Putamen (tissue), 1 donor: ENCODE measurements at regions not wholly inside any gene's neighbourhood (a gene's known extent, or its start where the extent isn't known, plus 50 kb on each side); places are given as distances from the start of the nearest gene placed in this dataset.

ENCODE experiments used
- DNase-seq: peaks from one replicate; pipeline ENCODE4 v3.0.0-alpha.2; 2016; ENCODE audit warnings: low spot score

GRCh38 chr14:76948976-76949375 is 79.5 kb downstream of the IRF2BPL start:
- no peak for DNase-seq

GRCh38 chr14:76948213-76948947 is 80.1 kb downstream of the IRF2BPL start:
- DNase-seq, result no peak

GRCh38 chr14:76947838-76948184 is 80.7 kb downstream of the IRF2BPL start:
- no peak for DNase-seq

- peak; percentile 94 for DNase-seq
Observed at GRCh38 chr14:76947078-76947837, 81.2 kb downstream of the IRF2BPL start.

- no peak for DNase-seq
Observed at GRCh38 chr14:76946753-76947077, 81.8 kb downstream of the IRF2BPL start.

- DNase-seq, result no peak
Observed at GRCh38 chr14:76943072-76943471, 85.4 kb downstream of the IRF2BPL start.

GRCh38 chr14:76941946-76942805 is 86.3 kb downstream of the IRF2BPL start:
- DNase-seq, result no peak

GRCh38 chr14:76941544-76941943 is 87.0 kb downstream of the IRF2BPL start:
- no peak for DNase-seq

- no peak for DNase-seq
Observed at GRCh38 chr14:76940021-76940760, 88.3 kb downstream of the IRF2BPL start.

- DNase-seq, result no peak
Observed at GRCh38 chr14:76939015-76939742, 89.3 kb downstream of the IRF2BPL start.

- DNase-seq, result no peak
Observed at GRCh38 chr14:76938092-76938500, 90.4 kb downstream of the IRF2BPL start.

- no peak for DNase-seq
Observed at GRCh38 chr14:76937181-76938091, 91.1 kb downstream of the IRF2BPL start.

- DNase-seq, result no peak
Observed at GRCh38 chr14:76936483-76936882, 92.0 kb downstream of the IRF2BPL start.

GRCh38 chr14:76933515-76933914 is 95.0 kb downstream of the IRF2BPL start:
- no peak for DNase-seq

- no peak for DNase-seq
Observed at GRCh38 chr14:76931631-76932402, 96.7 kb downstream of the IRF2BPL start.

- DNase-seq, result no peak
Observed at GRCh38 chr14:76930549-76930948, 98.0 kb downstream of the IRF2BPL start.

- DNase-seq, result no peak
Observed at GRCh38 chr14:76929927-76930326, 98.6 kb downstream of the IRF2BPL start.

- DNase-seq, result no peak
Observed at GRCh38 chr14:76927971-76928700, 100.4 kb downstream of the IRF2BPL start.
